Liver (tissue), 8 donors: ENCODE measurements at regions not wholly inside any gene's neighbourhood (a gene's known extent, or its start where the extent isn't known, plus 50 kb on each side); places are given as distances from the start of the nearest gene placed in this dataset.

Source experiments
- DNase-seq: peaks from one replicate; pipeline ENCODE4 v3.0.0-alpha.2; 2017; ENCODE audit warnings: low spot score
- H3K27ac ChIP-seq, 2 donors: one replicate each; pipeline ENCODE4 v1.7.0; 2013; ENCODE audit warnings: inconsistent platforms in 2 of 2, low read length in 2 of 2, control low read depth in 1 of 2, low read depth in 1 of 2, mild to moderate bottlenecking in 1 of 2
- H3K27me3 ChIP-seq, 4 donors: one replicate each; pipeline versions ENCODE4 v1.6.1 to v1.7.0; 2013; ENCODE audit warnings: low read length in 3 of 4, inconsistent platforms in 1 of 4, mild to moderate bottlenecking in 1 of 4, moderate library complexity in 1 of 4; ENCODE audit not compliant: control insufficient read depth in 4 of 4, insufficient read depth in 4 of 4
- H3K36me3 ChIP-seq, 4 donors: one replicate each; pipeline versions ENCODE4 v1.6.1 to v1.7.0; 2013; ENCODE audit warnings: low read length in 3 of 4, mild to moderate bottlenecking in 3 of 4, low read depth in 1 of 4, moderate library complexity in 1 of 4; ENCODE audit not compliant: control insufficient read depth in 4 of 4, insufficient read depth in 3 of 4
- H3K4me1 ChIP-seq, 4 donors: one replicate each; pipeline versions ENCODE4 v1.6.1 to v1.7.0; 2013; ENCODE audit warnings: low read length in 3 of 4, mild to moderate bottlenecking in 3 of 4, moderate library complexity in 1 of 4; ENCODE audit not compliant: control insufficient read depth in 4 of 4, insufficient read depth in 4 of 4
- H3K4me3 ChIP-seq, 3 donors: one replicate each; pipeline versions ENCODE4 v1.6.1 to v1.7.0; 2013; ENCODE audit warnings: low read length in 3 of 3, control low read depth in 1 of 3, low read depth in 1 of 3, mild to moderate bottlenecking in 1 of 3
- H3K9ac ChIP-seq, 2 donors: one replicate each; pipeline ENCODE4 v1.7.0; 2013; ENCODE audit warnings: low read length in 2 of 2, mild to moderate bottlenecking in 2 of 2, moderate library complexity in 2 of 2, control low read depth in 1 of 2, low read depth in 1 of 2
- H3K9me3 ChIP-seq, 4 donors: one replicate each; pipeline versions ENCODE4 v1.6.1 to v1.7.0; 2013; ENCODE audit warnings: low read length in 3 of 4; ENCODE audit not compliant: control insufficient read depth in 4 of 4
- ATF3 ChIP-seq: IDR thresholded peaks from 2 replicates; pipeline ENCODE4 v1.6.1; 2016; ENCODE audit warnings: antibody characterized with exemption
- CTCF ChIP-seq: fragments of 150-350 bp; IDR thresholded peaks from 2 replicates; pipeline ENCODE4 v1.5.1; 2017; ENCODE audit warnings: improper control_type of control experiment, low read depth, low read length; ENCODE audit not compliant: missing input control
- FOXA1 ChIP-seq: IDR thresholded peaks from 2 replicates; pipeline ENCODE4 v1.6.1; 2016; ENCODE audit warnings: antibody characterized with exemption
- FOXA2 ChIP-seq: IDR thresholded peaks from 2 replicates; pipeline ENCODE4 v1.6.1; 2016; ENCODE audit warnings: antibody characterized with exemption
- GABPA ChIP-seq, 2 donors: IDR thresholded peaks in 1 of 2; conservative IDR thresholded peaks in 1 of 2; 2 replicates each; pipeline ENCODE4 v1.6.1; 2016; ENCODE audit warnings: antibody characterized with exemption in 2 of 2, mild to moderate bottlenecking in 1 of 2, moderate library complexity in 1 of 2
- HNF4A ChIP-seq, 2 donors: conservative IDR thresholded peaks; 2 replicates each; pipeline ENCODE4 v1.6.1; 2016; ENCODE audit warnings: antibody characterized with exemption in 2 of 2, mild to moderate bottlenecking in 2 of 2
- HNF4G ChIP-seq: IDR thresholded peaks from 2 replicates; pipeline ENCODE4 v1.6.1; 2016; ENCODE audit warnings: antibody characterized with exemption
- JUND ChIP-seq, 2 donors: IDR thresholded peaks; 2 replicates each; pipeline ENCODE4 v1.6.1; 2016; ENCODE audit warnings: antibody characterized with exemption in 2 of 2
- MAX ChIP-seq: IDR thresholded peaks from 2 replicates; pipeline ENCODE4 v1.6.1; 2016; ENCODE audit warnings: antibody characterized with exemption
- NR2F2 ChIP-seq: IDR thresholded peaks from 2 replicates; pipeline ENCODE4 v1.6.1; 2016; ENCODE audit warnings: antibody characterized with exemption
- RXRA ChIP-seq, 2 donors: IDR thresholded peaks; 2 replicates each; pipeline ENCODE4 v1.6.1; 2017 to 2018; ENCODE audit warnings: antibody characterized with exemption in 2 of 2, mild to moderate bottlenecking in 1 of 2
- SP1 ChIP-seq: IDR thresholded peaks from 2 replicates; pipeline ENCODE4 v1.6.1; 2018; ENCODE audit warnings: antibody characterized with exemption, mild to moderate bottlenecking
- TAF1 ChIP-seq: conservative IDR thresholded peaks from 2 replicates; pipeline ENCODE4 v1.6.1; 2016; ENCODE audit warnings: antibody characterized with exemption, mild to moderate bottlenecking
- YY1 ChIP-seq: IDR thresholded peaks from 2 replicates; pipeline ENCODE4 v1.6.1; 2016; ENCODE audit warnings: antibody characterized with exemption, mild to moderate bottlenecking
- WGBS: extraction: QIAGEN DNeasy Blood & Tissue Kit; methylation state at CpG from one replicate; pipeline ENCODE4 v1.1.7; 2013; 5-methylcytosine and 5-hydroxymethylcytosine counted together
- TF ChIP-seq, protein P1 (sequence below): IDR thresholded peaks from 2 replicates; pipeline ENCODE4 v1.6.1; 2016; ENCODE audit warnings: antibody characterized with exemption
- donor health status: healthy.
- donor health status: healthy.
- donor health status: healthy.
- donor health status: healthy.
- donor health status: healthy.

DNA sequence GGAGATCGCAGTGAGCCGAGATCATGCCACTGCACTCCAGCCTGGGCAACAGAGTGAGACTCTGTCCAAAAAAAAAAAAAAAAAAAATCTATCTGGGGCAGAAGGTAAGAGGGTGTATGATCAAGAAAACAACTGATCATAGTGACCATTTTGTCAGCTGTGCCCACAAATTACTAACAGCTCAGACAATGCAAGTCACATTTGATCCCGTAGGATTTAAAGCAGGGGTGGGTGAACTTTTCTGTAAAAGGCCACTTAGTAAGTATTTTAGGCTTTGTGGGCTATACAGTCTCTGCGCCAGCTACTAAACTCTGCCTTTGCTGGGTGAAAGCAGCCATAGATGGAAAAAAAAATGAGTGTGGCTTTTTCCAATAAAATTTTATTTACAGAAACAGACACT, 57.6 kb upstream of the ABI3BP start:
- 92% methylated on average over 4 of the region's 4 CpGs for WGBS
- Histone ChIP-seq H3K27ac (no peak overlapping the region), H3K27me3 (peaks cover 0 to 2% (median 0%) of the 10 kb centered on the region in 4 donors), H3K4me1 (no peaks in the 10 kb centered on the region), H3K9ac (no peak overlapping the region), H3K9me3 (peaks cover 0 to 3% (median 0%) of the 10 kb centered on the region in 4 donors), H3K4me3 (no peak overlapping the region), H3K36me3 (no peaks in the 10 kb centered on the region)
- DNase-seq, result no peak
- TF ChIP-seq HNF4G (no peak), SP1 (no peak), NR2F2 (no peak), JUND (IDR thresholded peaks at IDR 0.05) (no peak), ATF3 (no peak), CTCF (no peak), TAF1 (no peak), GABPA (IDR thresholded peaks at IDR 0.05 in 1 of 2, conservative IDR thresholded peaks at IDR 0.05 in 1 of 2) (no peak), FOXA1 (no peak)
- TF ChIP-seq, protein P1, sequence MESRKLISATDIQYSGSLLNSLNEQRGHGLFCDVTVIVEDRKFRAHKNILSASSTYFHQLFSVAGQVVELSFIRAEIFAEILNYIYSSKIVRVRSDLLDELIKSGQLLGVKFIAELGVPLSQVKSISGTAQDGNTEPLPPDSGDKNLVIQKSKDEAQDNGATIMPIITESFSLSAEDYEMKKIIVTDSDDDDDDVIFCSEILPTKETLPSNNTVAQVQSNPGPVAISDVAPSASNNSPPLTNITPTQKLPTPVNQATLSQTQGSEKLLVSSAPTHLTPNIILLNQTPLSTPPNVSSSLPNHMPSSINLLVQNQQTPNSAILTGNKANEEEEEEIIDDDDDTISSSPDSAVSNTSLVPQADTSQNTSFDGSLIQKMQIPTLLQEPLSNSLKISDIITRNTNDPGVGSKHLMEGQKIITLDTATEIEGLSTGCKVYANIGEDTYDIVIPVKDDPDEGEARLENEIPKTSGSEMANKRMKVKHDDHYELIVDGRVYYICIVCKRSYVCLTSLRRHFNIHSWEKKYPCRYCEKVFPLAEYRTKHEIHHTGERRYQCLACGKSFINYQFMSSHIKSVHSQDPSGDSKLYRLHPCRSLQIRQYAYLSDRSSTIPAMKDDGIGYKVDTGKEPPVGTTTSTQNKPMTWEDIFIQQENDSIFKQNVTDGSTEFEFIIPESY, result no peak

- Histone ChIP-seq H3K27ac (no peak overlapping the region), H3K9me3 (no peaks in the 10 kb centered on the region), H3K36me3 (no peaks in the 10 kb centered on the region), H3K27me3 (peaks cover 0 to 2% (median 0%) of the 10 kb centered on the region in 4 donors), H3K9ac (no peak overlapping the region), H3K4me1 (no peaks in the 10 kb centered on the region), H3K4me3 (no peak overlapping the region)
- TF ChIP-seq JUND (IDR thresholded peaks at IDR 0.05), result no peak
- TF ChIP-seq GABPA (IDR thresholded peaks at IDR 0.05 in 1 of 2, conservative IDR thresholded peaks at IDR 0.05 in 1 of 2), result no peak
- no peak for TF ChIP-seq YY1
- TF ChIP-seq FOXA2, result no peak
- TF ChIP-seq NR2F2, result no peak
- TF ChIP-seq MAX, result no peak
- TF ChIP-seq TAF1, result no peak
- 84% methylated on average over 5 of the region's 5 CpGs for WGBS
- no peak for DNase-seq
Observed at GRCh38 chr3:101050046-101050445, 56.8 kb upstream of the ABI3BP start.

DNA sequence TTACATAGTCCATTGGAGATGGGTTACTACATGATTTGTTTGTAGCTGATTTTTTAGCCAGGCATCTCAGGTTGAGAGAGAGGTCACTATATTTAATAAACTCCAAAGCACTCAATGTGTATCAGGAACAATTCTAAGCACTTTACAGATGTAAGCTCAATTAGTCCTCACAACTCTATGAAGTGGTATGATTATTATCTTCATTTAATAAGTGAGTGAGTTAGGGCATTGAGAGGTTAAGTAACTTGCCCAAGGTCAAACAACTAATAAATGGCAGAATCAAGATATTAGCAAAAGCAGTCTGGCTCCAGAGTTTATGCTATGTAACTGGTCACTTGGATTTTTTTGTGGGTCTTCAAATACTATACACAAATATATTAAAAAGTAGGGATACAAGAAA, 56.3 kb upstream of the ABI3BP start:
- H3K9ac ChIP-seq, result no peak overlapping the region
- DNase-seq, result no peak
- H3K4me1 ChIP-seq, result no peaks in the 10 kb centered on the region
- H3K36me3 ChIP-seq, result no peaks in the 10 kb centered on the region
- H3K27ac ChIP-seq, result no peak overlapping the region
- H3K4me3 ChIP-seq, result no peak overlapping the region
- no peaks in the 10 kb centered on the region for H3K9me3 ChIP-seq
- H3K27me3 ChIP-seq, result peaks cover 0 to 2% (median 0%) of the 10 kb centered on the region in 4 donors
- TF ChIP-seq SP1 (no peak), CTCF (no peak), RXRA (IDR thresholded peaks at IDR 0.05) (no peak), HNF4A (conservative IDR thresholded peaks at IDR 0.05) (no peak), MAX (no peak)
